GM12878 (cell line): ENCODE measurements at regions not wholly inside any gene's neighbourhood (a gene's known extent, or its start where the extent isn't known, plus 50 kb on each side); places are given as distances from the start of the nearest gene placed in this dataset.

Experiments used
- ATAC-seq: fragments of 200-7000 bp; cut with Tn5 transposase; 3 replicates; pipeline ENCODE4 v1.9.1; 2020; ENCODE audit warnings: mild to moderate bottlenecking, moderate library complexity
- BruUV-seq: library from RNA; stranded (reverse); fragments of 400-500 nt; replicated peaks from 2 replicates; lab custom pipeline; 2021; lab: Mats Ljungman, UMichigan
- CTCF ChIA-PET: fragments of 300-600 bp; sonication (Branson Sonifier 250); formaldehyde crosslinking; extraction: SDS; loops from one replicate; lab custom pipeline; 2021; ENCODE audit warnings: inconsistent platforms; lab: Yijun Ruan, JAX
- POLR2A ChIA-PET: fragments of 350-600 bp; formaldehyde crosslinking; extraction: SDS; loops from one replicate; lab custom pipeline; 2021; ENCODE audit warnings: inconsistent platforms; lab: Charles Lee
- RAD21 ChIA-PET: fragments of 300-600 bp; sonication (Branson Sonifier 250); formaldehyde crosslinking; loops from one replicate; lab custom pipeline; 2023; ENCODE audit warnings: antibody characterized with exemption; ENCODE audit not compliant: unreplicated experiment; lab: Charles Lee
- SMC1A ChIA-PET: fragments of 300-600 bp; sonication (Branson Sonifier 250); formaldehyde crosslinking; loops from one replicate; lab custom pipeline; 2023; ENCODE audit not compliant: unreplicated experiment, uncharacterized antibody; lab: Charles Lee
- DNase-seq: peaks from one replicate; pipeline ENCODE4 v3.0.0-alpha.2; 2011; ENCODE audit warnings: low read depth, low spot score
- FAIRE-seq: peaks from 3 replicates; lab custom pipeline; 2011; peaks lifted over from hg19 to GRCh38; lab: Jason Lieb, UNC
- H2AFZ ChIP-seq: 2 replicates; pipeline ENCODE4 v1.6.0; 2011; ENCODE audit warnings: low read depth, low read length, control low read depth; ENCODE audit not compliant: control insufficient read depth
- H3K27ac ChIP-seq: 2 replicates; pipeline ENCODE4 v1.5.1; 2011; ENCODE audit warnings: control low read depth; ENCODE audit not compliant: control insufficient read depth, insufficient read depth
- H3K27me3 ChIP-seq, 2 experiments: replicated peaks in 1 of 2; 2 replicates each; pipeline versions ENCODE4 v1.6.0 to v1.6.1; 2011; ENCODE audit warnings: low read length in 1 of 2; ENCODE audit not compliant: control insufficient read depth in 2 of 2, insufficient read depth in 2 of 2
- H3K36me3 ChIP-seq, 2 experiments: 2 replicates each; pipeline ENCODE4 v1.5.1; 2011; ENCODE audit warnings: low read length in 1 of 2; ENCODE audit not compliant: control insufficient read depth in 2 of 2, insufficient read depth in 2 of 2
- H3K4me1 ChIP-seq: 2 replicates; pipeline ENCODE4 v1.6.1; 2011; ENCODE audit warnings: mild to moderate bottlenecking, low read length, moderate library complexity, mixed read lengths; ENCODE audit not compliant: control insufficient read depth, insufficient read depth
- H3K4me2 ChIP-seq: 2 replicates; pipeline ENCODE4 v1.6.0; 2011; ENCODE audit warnings: control low read depth; ENCODE audit not compliant: control insufficient read depth, insufficient read depth
- H3K4me3 ChIP-seq: fragments of 200-600 bp; sonication (generic); 2 replicates; pipeline ENCODE4 v1.5.1; 2016
- H3K79me2 ChIP-seq: 2 replicates; pipeline ENCODE4 v1.6.0; 2011; ENCODE audit warnings: low read length; ENCODE audit not compliant: control insufficient read depth, insufficient read depth
- H3K9ac ChIP-seq: 2 replicates; pipeline ENCODE4 v1.8.0; 2011; ENCODE audit warnings: low read length, control low read depth, mixed read lengths; ENCODE audit not compliant: control insufficient read depth, insufficient read depth
- H3K9me3 ChIP-seq: replicated peaks from 3 replicates; pipeline ENCODE4 v1.5.1; 2011; ENCODE audit warnings: mild to moderate bottlenecking, low read length; ENCODE audit not compliant: control insufficient read depth, insufficient read depth
- H4K20me1 ChIP-seq: 2 replicates; pipeline ENCODE4 v1.6.0; 2011; ENCODE audit not compliant: control insufficient read depth, insufficient read depth
- BHLHE40 ChIP-seq, 2 experiments: fragments of 450-650 bp in 1 of 2; IDR thresholded peaks; 2 replicates each; pipeline ENCODE4 v1.6.1; 2011 to 2017; ENCODE audit warnings: low read depth in 2 of 2, borderline replicate concordance in 1 of 2, improper control_type of control experiment in 1 of 2, low read length in 1 of 2, mild to moderate bottlenecking in 1 of 2
- RAD51 ChIP-seq: fragments of 450-650 bp; IDR thresholded peaks from 2 replicates; pipeline ENCODE4 v1.6.1; 2016; ENCODE audit warnings: moderate library complexity, mild to moderate bottlenecking, inconsistent platforms
- whole genome bisulfite sequencing: methylation state at CpG from one replicate; pipeline ENCODE4 v1.1.6; 2016; ENCODE audit warnings: low lambda C conversion rate; ENCODE audit not compliant: insufficient replicate concordance, insufficient coverage; ENCODE audit errors: missing lambda C conversion rate; 5-methylcytosine and 5-hydroxymethylcytosine counted together
- in situ Hi-C: fragments of 300-500 bp; cut with MboI; formaldehyde crosslinking; loops from 9 replicates; pipeline ENCODE4 v1.14.3; 2018; ENCODE audit warnings: mixed read lengths
- intact Hi-C: fragments of 100-400 bp; cut with micrococcal nuclease; formaldehyde crosslinking; loops from one replicate; pipeline ENCODE4 v1.14.2; 2022; ENCODE audit not compliant: unreplicated experiment
- TF ChIP-seq, protein P1 (sequence below): IDR thresholded peaks from 2 replicates; pipeline ENCODE4 v1.6.1; 2012; ENCODE audit warnings: mild to moderate bottlenecking, low read depth, low read length
- TF ChIP-seq, protein P2 (sequence below): fragments of 450-650 bp; IDR thresholded peaks from 2 replicates; pipeline ENCODE4 v1.6.1; 2016; ENCODE audit warnings: mild to moderate bottlenecking, moderate library complexity, borderline replicate concordance

DNA sequence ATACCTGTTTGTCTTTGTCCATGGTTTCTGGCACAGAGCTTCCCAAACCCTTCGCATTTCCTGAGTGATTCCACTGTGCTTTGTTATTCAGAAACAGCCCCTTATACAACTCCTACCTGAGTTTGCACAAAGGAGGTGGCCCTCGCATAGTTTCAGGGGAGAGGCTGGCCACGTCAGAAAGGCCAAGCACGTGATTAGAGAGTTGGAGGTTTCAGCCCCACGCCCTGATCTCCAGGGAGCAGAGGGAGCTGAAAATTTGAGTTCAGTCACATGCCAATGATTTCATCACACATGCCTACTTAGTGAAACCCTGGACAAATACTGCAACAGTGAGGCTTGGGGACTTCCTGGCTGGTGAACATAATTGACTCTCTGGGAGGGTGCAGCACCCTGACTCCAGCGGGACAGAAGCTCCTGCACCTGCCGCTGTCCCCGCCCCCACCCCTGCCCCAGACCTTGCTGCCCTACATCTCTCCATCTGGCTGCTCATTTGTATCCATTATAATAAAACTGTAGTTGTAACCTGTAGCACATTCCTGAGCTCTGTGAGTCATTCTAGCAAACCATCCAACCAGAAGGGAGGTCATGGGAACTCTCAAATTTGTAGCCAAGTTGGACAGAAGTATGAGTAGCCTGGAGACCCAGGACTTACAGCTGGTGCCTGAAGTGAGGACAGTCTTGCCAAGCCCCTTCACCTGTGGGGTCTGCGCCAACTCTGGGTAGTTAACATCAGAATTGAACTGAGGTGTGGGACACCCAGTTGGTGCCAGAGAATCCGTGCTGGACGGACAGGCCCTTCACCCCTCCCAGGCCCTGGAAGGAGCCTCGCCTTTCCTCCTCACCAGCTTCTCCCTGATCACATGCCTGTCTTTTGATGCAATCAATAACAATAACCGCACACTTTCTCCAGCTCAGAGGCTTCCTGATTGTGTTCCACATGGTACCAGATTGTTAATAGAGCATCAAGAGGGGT lies 224.3 kb downstream of the ANAPC1 start:
- no peak for FAIRE-seq
- in situ Hi-C loops (no loop called here), intact Hi-C loops (no loop called here)
- no peak for DNase-seq
- Histone ChIP-seq H3K27me3 (peaks cover 0 to 5% of the 10 kb centered on the region in 2 experiments; a peak in 1 of 4 replicates), H3K4me3 (no peak overlapping the region), H3K9me3 (no peaks in the 10 kb centered on the region), H3K27ac (no peak overlapping the region), H3K4me2 (no peak overlapping the region), H3K4me1 (peaks cover 11% of the 10 kb centered on the region), H4K20me1 (no peaks in the 10 kb centered on the region), H3K36me3 (no peaks in the 10 kb centered on the region), H3K79me2 (no peaks in the 10 kb centered on the region), H3K9ac (no peak overlapping the region), H2AFZ (no peak overlapping the region)
- SMC1A ChIA-PET: no interaction called here
- CTCF ChIA-PET: no interaction called here
- RAD21 ChIA-PET: no interaction called here
- no TSS peak for BruUV-seq
- ATAC-seq: peak; percentile 43
- TF ChIP-seq BHLHE40 (IDR thresholded peaks at IDR 0.05; ENCODE audit: borderline replicate concordance in 1 of 2, low read depth in 2 of 2, low read length in 1 of 2): peak; percentile 47 to 63; a peak in 2 of 4 replicates
- TF ChIP-seq, protein P1, sequence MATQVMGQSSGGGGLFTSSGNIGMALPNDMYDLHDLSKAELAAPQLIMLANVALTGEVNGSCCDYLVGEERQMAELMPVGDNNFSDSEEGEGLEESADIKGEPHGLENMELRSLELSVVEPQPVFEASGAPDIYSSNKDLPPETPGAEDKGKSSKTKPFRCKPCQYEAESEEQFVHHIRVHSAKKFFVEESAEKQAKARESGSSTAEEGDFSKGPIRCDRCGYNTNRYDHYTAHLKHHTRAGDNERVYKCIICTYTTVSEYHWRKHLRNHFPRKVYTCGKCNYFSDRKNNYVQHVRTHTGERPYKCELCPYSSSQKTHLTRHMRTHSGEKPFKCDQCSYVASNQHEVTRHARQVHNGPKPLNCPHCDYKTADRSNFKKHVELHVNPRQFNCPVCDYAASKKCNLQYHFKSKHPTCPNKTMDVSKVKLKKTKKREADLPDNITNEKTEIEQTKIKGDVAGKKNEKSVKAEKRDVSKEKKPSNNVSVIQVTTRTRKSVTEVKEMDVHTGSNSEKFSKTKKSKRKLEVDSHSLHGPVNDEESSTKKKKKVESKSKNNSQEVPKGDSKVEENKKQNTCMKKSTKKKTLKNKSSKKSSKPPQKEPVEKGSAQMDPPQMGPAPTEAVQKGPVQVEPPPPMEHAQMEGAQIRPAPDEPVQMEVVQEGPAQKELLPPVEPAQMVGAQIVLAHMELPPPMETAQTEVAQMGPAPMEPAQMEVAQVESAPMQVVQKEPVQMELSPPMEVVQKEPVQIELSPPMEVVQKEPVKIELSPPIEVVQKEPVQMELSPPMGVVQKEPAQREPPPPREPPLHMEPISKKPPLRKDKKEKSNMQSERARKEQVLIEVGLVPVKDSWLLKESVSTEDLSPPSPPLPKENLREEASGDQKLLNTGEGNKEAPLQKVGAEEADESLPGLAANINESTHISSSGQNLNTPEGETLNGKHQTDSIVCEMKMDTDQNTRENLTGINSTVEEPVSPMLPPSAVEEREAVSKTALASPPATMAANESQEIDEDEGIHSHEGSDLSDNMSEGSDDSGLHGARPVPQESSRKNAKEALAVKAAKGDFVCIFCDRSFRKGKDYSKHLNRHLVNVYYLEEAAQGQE: no peak
- TF ChIP-seq RAD51: 0 out of 2 replicates have a peak, but pooled peaks have one; percentile 17
- TF ChIP-seq, protein P2, sequence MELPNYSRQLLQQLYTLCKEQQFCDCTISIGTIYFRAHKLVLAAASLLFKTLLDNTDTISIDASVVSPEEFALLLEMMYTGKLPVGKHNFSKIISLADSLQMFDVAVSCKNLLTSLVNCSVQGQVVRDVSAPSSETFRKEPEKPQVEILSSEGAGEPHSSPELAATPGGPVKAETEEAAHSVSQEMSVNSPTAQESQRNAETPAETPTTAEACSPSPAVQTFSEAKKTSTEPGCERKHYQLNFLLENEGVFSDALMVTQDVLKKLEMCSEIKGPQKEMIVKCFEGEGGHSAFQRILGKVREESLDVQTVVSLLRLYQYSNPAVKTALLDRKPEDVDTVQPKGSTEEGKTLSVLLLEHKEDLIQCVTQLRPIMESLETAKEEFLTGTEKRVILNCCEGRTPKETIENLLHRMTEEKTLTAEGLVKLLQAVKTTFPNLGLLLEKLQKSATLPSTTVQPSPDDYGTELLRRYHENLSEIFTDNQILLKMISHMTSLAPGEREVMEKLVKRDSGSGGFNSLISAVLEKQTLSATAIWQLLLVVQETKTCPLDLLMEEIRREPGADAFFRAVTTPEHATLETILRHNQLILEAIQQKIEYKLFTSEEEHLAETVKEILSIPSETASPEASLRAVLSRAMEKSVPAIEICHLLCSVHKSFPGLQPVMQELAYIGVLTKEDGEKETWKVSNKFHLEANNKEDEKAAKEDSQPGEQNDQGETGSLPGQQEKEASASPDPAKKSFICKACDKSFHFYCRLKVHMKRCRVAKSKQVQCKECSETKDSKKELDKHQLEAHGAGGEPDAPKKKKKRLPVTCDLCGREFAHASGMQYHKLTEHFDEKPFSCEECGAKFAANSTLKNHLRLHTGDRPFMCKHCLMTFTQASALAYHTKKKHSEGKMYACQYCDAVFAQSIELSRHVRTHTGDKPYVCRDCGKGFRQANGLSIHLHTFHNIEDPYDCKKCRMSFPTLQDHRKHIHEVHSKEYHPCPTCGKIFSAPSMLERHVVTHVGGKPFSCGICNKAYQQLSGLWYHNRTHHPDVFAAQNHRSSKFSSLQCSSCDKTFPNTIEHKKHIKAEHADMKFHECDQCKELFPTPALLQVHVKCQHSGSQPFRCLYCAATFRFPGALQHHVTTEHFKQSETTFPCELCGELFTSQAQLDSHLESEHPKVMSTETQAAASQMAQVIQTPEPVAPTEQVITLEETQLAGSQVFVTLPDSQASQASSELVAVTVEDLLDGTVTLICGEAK: no peak
- POLR2A ChIA-PET: no interaction called here
- WGBS: 34% methylated on average over 13 of the region's 13 CpGs
